Mesendoderm (in vitro differentiated cells): ENCODE measurements at regions not wholly inside any gene's neighbourhood (a gene's known extent, or its start where the extent isn't known, plus 50 kb on each side); places are given as distances from the start of the nearest gene placed in this dataset.

ENCODE experiments used
- DNase-seq: peaks from one replicate; pipeline ENCODE4 v3.0.0; 2013
- H2AK5ac ChIP-seq: 2 replicates; pipeline ENCODE4 v1.6.1; 2013; ENCODE audit warnings: low read length, inconsistent platforms
- H2BK120ac ChIP-seq: 2 replicates; pipeline ENCODE4 v1.6.1; 2013; ENCODE audit warnings: low read depth, mild to moderate bottlenecking, low read length, moderate library complexity, mixed read lengths
- H2BK15ac ChIP-seq: replicated peaks from 2 replicates; pipeline ENCODE4 v1.6.1; 2013; ENCODE audit warnings: low read depth, mild to moderate bottlenecking, moderate library complexity
- H2BK5ac ChIP-seq: 2 replicates; pipeline ENCODE4 v1.6.1; 2013; ENCODE audit warnings: low read length, inconsistent platforms
- H3K18ac ChIP-seq: 2 replicates; pipeline ENCODE4 v1.6.1; 2013; ENCODE audit warnings: mild to moderate bottlenecking, low read length, mixed read lengths
- H3K23ac ChIP-seq: one replicate; pipeline ENCODE4 v1.6.1; 2013; ENCODE audit warnings: low read length
- H3K27ac ChIP-seq: 2 replicates; pipeline ENCODE4 v1.5.1; 2013; ENCODE audit warnings: low read depth, mild to moderate bottlenecking, inconsistent platforms, low read length, moderate library complexity
- H3K27me3 ChIP-seq: 2 replicates; pipeline ENCODE4 v1.6.1; 2013; ENCODE audit warnings: low read length, control low read depth, mild to moderate bottlenecking, inconsistent platforms; ENCODE audit not compliant: insufficient read depth, poor library complexity
- H3K36me3 ChIP-seq: 2 replicates; pipeline ENCODE4 v1.6.1; 2013; ENCODE audit warnings: low read length, inconsistent platforms; ENCODE audit not compliant: control insufficient read depth, insufficient read depth
- H3K4ac ChIP-seq: one replicate; pipeline ENCODE4 v1.6.1; 2013; ENCODE audit warnings: low read depth, mild to moderate bottlenecking, low read length, moderate library complexity
- H3K4me1 ChIP-seq: 2 replicates; pipeline ENCODE4 v1.6.1; 2013; ENCODE audit warnings: low read depth, low read length, inconsistent platforms; ENCODE audit not compliant: control insufficient read depth
- H3K4me2 ChIP-seq: 2 replicates; pipeline ENCODE4 v1.6.1; 2013; ENCODE audit warnings: low read length
- H3K4me3 ChIP-seq: 2 replicates; pipeline ENCODE4 v1.5.1; 2013; ENCODE audit warnings: mild to moderate bottlenecking, low read length
- H3K56ac ChIP-seq: one replicate; pipeline ENCODE4 v1.6.1; 2013; ENCODE audit warnings: low read length
- H3K79me1 ChIP-seq: 2 replicates; pipeline ENCODE4 v1.6.1; 2013; ENCODE audit warnings: low read length, inconsistent platforms
- H3K79me2 ChIP-seq: 2 replicates; pipeline ENCODE4 v1.6.1; 2013; ENCODE audit warnings: mild to moderate bottlenecking, low read length; ENCODE audit not compliant: control insufficient read depth, insufficient read depth
- H3K9ac ChIP-seq: 2 replicates; pipeline ENCODE4 v1.6.1; 2013; ENCODE audit warnings: low read length, inconsistent platforms
- H4K5ac ChIP-seq: one replicate; pipeline ENCODE4 v1.6.1; 2013; ENCODE audit warnings: low read length
- H4K8ac ChIP-seq: one replicate; pipeline ENCODE4 v1.6.1; 2013; ENCODE audit warnings: low read depth, mild to moderate bottlenecking, control low read depth, low read length, moderate library complexity
- WGBS: extraction: QIAGEN DNeasy Blood & Tissue Kit; methylation state at CpG from one replicate; pipeline ENCODE4 v1.1.7; 2013; ENCODE audit warnings: low lambda C conversion rate, missing lambda C conversion rate; ENCODE audit not compliant: insufficient coverage; ENCODE audit errors: extremely low coverage; 5-methylcytosine and 5-hydroxymethylcytosine counted together

DNA sequence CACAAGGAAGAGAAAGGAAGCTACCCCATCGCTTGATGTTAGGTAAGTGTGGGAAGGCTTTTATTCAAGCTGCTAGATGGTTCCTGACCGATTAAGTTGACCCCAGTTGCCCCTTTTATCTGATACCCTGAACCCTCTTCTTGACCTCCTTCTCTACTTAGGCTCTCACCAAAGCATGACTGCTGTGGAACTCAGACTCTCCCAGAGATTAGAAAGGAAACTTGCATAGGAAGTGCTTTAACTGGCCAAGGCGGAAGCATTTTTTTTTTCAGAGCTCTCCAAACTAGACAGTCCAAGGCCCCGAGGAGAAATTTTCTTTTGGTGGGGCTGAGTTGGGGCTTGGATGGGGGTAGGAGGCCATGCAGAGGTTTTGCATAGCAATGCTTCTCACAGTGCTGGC is 101.3 kb upstream of the USP24 start:
- Histone ChIP-seq H4K8ac (no peak overlapping the region), H3K79me1 (no peaks in the 10 kb centered on the region), H3K9ac (no peak overlapping the region), H3K4ac (no peak overlapping the region), H3K4me2 (no peak overlapping the region), H2BK15ac (no peak overlapping the region), H3K56ac (no peak overlapping the region), H3K18ac (no peak overlapping the region), H3K4me3 (no peak overlapping the region), H3K27me3 (no peaks in the 10 kb centered on the region), H4K5ac (no peak overlapping the region), H3K79me2 (no peaks in the 10 kb centered on the region), H2AK5ac (no peak overlapping the region), H3K23ac (no peak overlapping the region), H3K27ac (no peak overlapping the region), H3K4me1 (no peaks in the 10 kb centered on the region), H2BK5ac (no peak overlapping the region), H2BK120ac (no peak overlapping the region), H3K36me3 (no peaks in the 10 kb centered on the region)
- WGBS = no CpG with 5 or more reads among the region's 4 CpGs
- no peak for DNase-seq

DNA sequence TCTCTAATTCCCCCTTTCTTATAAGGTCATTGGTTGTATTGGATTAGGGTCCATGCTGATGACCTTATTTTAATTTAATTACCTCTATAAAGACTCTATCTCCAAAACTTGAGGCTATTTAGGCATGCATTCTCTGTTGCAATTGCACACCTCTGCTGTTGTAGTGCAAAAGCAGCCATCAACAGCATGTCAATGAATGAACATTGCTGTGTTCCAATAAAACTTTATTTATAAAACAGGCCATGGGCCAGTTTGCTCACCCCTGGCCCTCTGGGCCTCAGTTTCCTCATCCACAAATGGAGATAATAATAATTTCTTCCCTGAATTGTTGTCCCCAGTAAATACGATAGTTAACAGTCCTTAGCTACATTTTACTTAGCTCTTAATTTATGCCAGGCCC is 100.4 kb upstream of the USP24 start:
- Histone ChIP-seq H3K23ac (no peak overlapping the region), H3K18ac (no peak overlapping the region), H3K4me2 (no peak overlapping the region), H2BK5ac (no peak overlapping the region), H4K8ac (no peak overlapping the region), H4K5ac (no peak overlapping the region), H3K79me2 (no peaks in the 10 kb centered on the region), H3K36me3 (no peaks in the 10 kb centered on the region), H2BK15ac (no peak overlapping the region), H3K9ac (no peak overlapping the region), H3K79me1 (no peaks in the 10 kb centered on the region), H3K4ac (no peak overlapping the region), H3K4me3 (no peak overlapping the region), H3K27me3 (no peaks in the 10 kb centered on the region), H2BK120ac (no peak overlapping the region), H2AK5ac (no peak overlapping the region), H3K27ac (no peak overlapping the region), H3K56ac (no peak overlapping the region), H3K4me1 (no peaks in the 10 kb centered on the region)
- no CpG with 5 or more reads among the region's 1 CpG for WGBS
- no peak for DNase-seq

DNA sequence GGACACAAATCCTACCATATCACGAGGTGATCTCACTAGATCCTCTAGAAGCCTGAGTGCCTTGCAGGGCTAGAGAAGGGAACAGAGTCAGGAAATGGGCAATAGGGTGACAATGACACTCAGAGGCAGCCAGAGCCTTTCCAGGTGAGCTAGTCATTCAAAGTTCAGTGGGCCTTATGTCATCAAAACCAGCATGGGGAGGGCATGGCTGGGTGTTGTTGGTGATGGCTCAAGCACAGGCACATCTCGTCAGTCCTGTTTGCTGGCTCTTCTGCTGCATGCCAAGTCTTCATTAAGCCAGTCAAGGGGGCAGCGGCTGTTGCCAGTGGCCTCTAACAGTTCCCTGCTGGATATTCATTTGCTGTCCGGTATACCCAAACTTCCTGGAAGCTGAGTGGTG is 99.6 kb upstream of the USP24 start:
- Histone ChIP-seq H3K4me3 (no peak overlapping the region), H3K4me2 (no peak overlapping the region), H3K4me1 (no peaks in the 10 kb centered on the region), H2BK5ac (no peak overlapping the region), H3K18ac (no peak overlapping the region), H2BK120ac (no peak overlapping the region), H2AK5ac (no peak overlapping the region), H3K36me3 (no peaks in the 10 kb centered on the region), H3K27ac (no peak overlapping the region), H3K9ac (no peak overlapping the region), H3K23ac (no peak overlapping the region), H3K56ac (peak overlapping the region; percentile 39), H3K27me3 (no peaks in the 10 kb centered on the region), H3K4ac (no peak overlapping the region), H3K79me1 (no peaks in the 10 kb centered on the region), H3K79me2 (no peaks in the 10 kb centered on the region), H2BK15ac (no peak overlapping the region), H4K8ac (no peak overlapping the region), H4K5ac (no peak overlapping the region)
- no CpG with 5 or more reads among the region's 4 CpGs for WGBS
- no peak for DNase-seq

DNA sequence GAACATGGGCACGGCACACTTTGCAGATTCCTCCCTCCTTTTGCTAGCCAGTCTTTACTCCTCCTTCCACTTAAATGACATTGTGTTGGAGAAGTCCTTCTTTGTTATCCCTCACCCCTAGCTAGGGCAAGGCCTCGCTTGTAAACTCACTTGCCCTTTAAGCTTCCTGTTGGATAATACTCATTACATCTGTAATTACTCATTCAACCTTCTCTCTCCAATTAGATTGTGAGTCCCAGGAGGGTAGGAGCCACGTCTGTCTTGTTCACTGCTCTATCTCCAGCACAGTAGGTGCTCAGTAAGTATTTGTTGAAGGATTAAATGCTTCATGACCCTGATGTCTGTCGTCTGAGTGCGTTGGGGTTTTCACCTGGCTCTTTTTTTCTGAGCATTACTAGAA is 98.7 kb upstream of the USP24 start:
- H3K18ac ChIP-seq = no peak overlapping the region
- no peak overlapping the region for H4K5ac ChIP-seq
- no peak overlapping the region for H3K56ac ChIP-seq
- no peaks in the 10 kb centered on the region for H3K4me1 ChIP-seq
- no peak overlapping the region for H3K4ac ChIP-seq
- H2BK120ac ChIP-seq = no peak overlapping the region
- H3K4me3 ChIP-seq = no peak overlapping the region
- WGBS = no CpG with 5 or more reads among the region's 5 CpGs
- no peaks in the 10 kb centered on the region for H3K36me3 ChIP-seq
- no peak overlapping the region for H2AK5ac ChIP-seq
- no peaks in the 10 kb centered on the region for H3K79me2 ChIP-seq
- no peak overlapping the region for H3K4me2 ChIP-seq
- no peak overlapping the region for H4K8ac ChIP-seq
- DNase-seq = peak; percentile 59
- H3K27me3 ChIP-seq = no peaks in the 10 kb centered on the region
- no peaks in the 10 kb centered on the region for H3K79me1 ChIP-seq
- H2BK5ac ChIP-seq = no peak overlapping the region
- no peak overlapping the region for H2BK15ac ChIP-seq
- H3K23ac ChIP-seq = no peak overlapping the region
- no peak overlapping the region for H3K27ac ChIP-seq
- H3K9ac ChIP-seq = no peak overlapping the region

DNA sequence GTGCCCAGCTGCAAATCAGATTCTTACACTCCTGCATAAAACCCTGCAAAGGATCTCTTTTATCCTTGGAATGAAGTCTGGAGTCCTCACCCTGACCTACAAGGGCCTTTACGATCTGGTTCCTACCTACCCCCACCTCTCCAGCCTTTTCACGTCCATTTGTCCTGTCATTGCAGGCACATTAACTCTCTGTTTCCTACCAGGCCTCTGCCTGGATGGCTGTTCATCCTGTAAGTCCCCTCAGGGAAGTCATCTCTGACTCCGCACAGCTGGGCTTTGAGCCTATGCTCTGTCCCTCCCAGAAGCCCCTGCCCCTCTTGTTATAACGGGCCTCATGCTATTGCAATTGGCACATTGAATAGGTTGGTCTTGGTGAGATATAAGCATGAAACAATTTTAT is 96.8 kb upstream of the USP24 start:
- Histone ChIP-seq H3K36me3 (no peaks in the 10 kb centered on the region), H2BK120ac (no peak overlapping the region), H3K56ac (no peak overlapping the region), H2BK15ac (no peak overlapping the region), H3K4me1 (no peaks in the 10 kb centered on the region), H3K79me1 (no peaks in the 10 kb centered on the region), H3K18ac (no peak overlapping the region), H2BK5ac (no peak overlapping the region), H3K27ac (no peak overlapping the region), H3K4me3 (no peak overlapping the region), H3K23ac (no peak overlapping the region), H4K8ac (no peak overlapping the region), H2AK5ac (no peak overlapping the region), H3K27me3 (no peaks in the 10 kb centered on the region), H3K4me2 (no peak overlapping the region), H4K5ac (no peak overlapping the region), H3K9ac (no peak overlapping the region), H3K79me2 (no peaks in the 10 kb centered on the region), H3K4ac (no peak overlapping the region)
- WGBS = no CpG with 5 or more reads among the region's 4 CpGs
- no peak for DNase-seq

DNA sequence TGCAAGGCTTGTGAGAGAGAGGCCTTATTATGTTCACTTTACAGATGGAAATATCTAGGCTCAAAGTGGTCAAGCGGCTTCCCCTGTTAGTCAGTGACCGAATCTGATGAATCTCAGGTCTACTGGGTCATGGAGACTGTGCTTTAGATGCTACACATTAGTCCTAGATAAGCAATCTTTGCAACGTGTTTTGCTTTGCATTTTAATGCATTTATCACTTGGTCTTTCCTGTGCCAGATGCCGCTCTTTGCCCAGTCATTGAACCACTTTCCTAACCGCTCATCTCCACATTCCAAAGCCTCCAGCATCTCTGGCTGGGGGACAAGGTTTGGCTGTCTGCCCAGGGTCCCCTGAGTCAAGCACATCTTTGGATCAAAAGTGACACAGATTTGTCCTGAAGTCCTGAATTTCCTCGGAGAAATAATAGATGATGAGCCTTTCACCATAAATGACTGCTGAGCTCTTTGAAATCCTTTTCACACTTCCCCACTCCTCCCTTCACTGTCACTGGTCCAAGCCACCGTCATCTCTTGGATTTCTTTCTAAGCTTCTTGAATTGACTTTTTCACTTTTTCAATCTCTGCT is 96.0 kb upstream of the USP24 start:
- Histone ChIP-seq H3K36me3 (no peaks in the 10 kb centered on the region), H2BK5ac (no peak overlapping the region), H2BK120ac (no peak overlapping the region), H2BK15ac (no peak overlapping the region), H3K79me1 (no peaks in the 10 kb centered on the region), H2AK5ac (no peak overlapping the region), H3K4me3 (no peak overlapping the region), H3K79me2 (no peaks in the 10 kb centered on the region), H3K9ac (no peak overlapping the region), H4K8ac (no peak overlapping the region), H3K4me2 (no peak overlapping the region), H3K18ac (no peak overlapping the region), H3K4ac (no peak overlapping the region), H3K27me3 (no peaks in the 10 kb centered on the region), H3K27ac (no peak overlapping the region), H4K5ac (no peak overlapping the region), H3K56ac (no peak overlapping the region), H3K23ac (no peak overlapping the region), H3K4me1 (no peaks in the 10 kb centered on the region)
- DNase-seq = no peak
- no CpG with 5 or more reads among the region's 7 CpGs for WGBS
